Activated naive CD4-positive, alpha-beta T cell treated with anti-CD3 and anti-CD28 coated beads, Interleukin-2, amount 10 ng/mL, durations not matched to agents 7 days and 5 days (primary cell): ENCODE measurements at regions not wholly inside any gene's neighbourhood (a gene's known extent, or its start where the extent isn't known, plus 50 kb on each side); places are given as distances from the start of the nearest gene placed in this dataset.

ENCODE experiments used
- CTCF ChIA-PET: fragments of 350-600 bp; sonication (Branson Sonifier 250); formaldehyde crosslinking; loops from one replicate; lab custom pipeline; 2021; ENCODE audit warnings: antibody characterized with exemption; lab: Charles Lee
- DNase-seq: peaks from one replicate; pipeline ENCODE4 v3.0.0-alpha.2; 2020
- H3K27ac Mint-ChIP-seq: one replicate; pipeline ENCODE4 v1.8.0; 2021; ENCODE audit warnings: mild to moderate bottlenecking, moderate library complexity, mixed read lengths
- H3K27me3 Mint-ChIP-seq: one replicate; pipeline ENCODE4 v1.8.0; 2021; ENCODE audit warnings: mild to moderate bottlenecking, mixed read lengths
- H3K36me3 Mint-ChIP-seq: one replicate; pipeline ENCODE4 v1.8.0; 2021; ENCODE audit warnings: mixed read lengths
- H3K4me1 Mint-ChIP-seq: one replicate; pipeline ENCODE4 v1.8.0; 2021; ENCODE audit warnings: mixed read lengths
- H3K4me3 Mint-ChIP-seq: one replicate; pipeline ENCODE4 v1.8.0; 2021; ENCODE audit warnings: mild to moderate bottlenecking, moderate library complexity, mixed read lengths
- H3K9me3 Mint-ChIP-seq: one replicate; pipeline ENCODE4 v1.8.0; 2021; ENCODE audit warnings: mixed read lengths

GRCh38 chr9:536597-537511 lies 304.6 kb upstream of the DMRT1 start:
- Mint-ChIP-seq H3K4me3 (peak overlapping the region; percentile 65), H3K36me3 (peaks cover 28% of the 10 kb centered on the region), H3K27me3 (no peaks in the 10 kb centered on the region), H3K27ac (peak overlapping the region; percentile 93), H3K4me1 (peaks cover 42% of the 10 kb centered on the region), H3K9me3 (peaks cover 9% of the 10 kb centered on the region)
- peak; percentile 27 for DNase-seq
- CTCF ChIA-PET: interaction anchor here (1.7 kb wide), 1 partner anchor 10 kb away, joined by 3 read pairs; no protein-coding TSS in a partner anchor

DNA sequence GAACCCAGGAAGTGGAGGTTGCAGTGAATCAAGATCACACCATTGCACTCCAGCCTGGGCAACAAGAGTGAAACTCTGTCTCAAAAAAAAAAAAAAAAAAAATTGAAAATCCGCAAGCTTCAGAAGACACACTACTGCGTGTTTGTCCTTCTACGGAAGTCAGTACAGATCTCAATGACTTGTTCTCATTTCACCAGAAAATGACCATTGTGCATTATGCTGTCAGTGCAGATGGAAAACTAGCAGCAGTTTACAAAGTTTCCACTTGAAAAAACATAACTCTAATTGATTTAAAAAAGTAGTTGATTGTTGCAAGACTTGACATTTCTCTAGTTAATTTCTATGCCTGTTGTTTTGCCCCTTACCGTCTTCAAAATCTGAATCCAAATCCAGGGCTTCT lies 298.0 kb upstream of the DMRT1 start:
- CTCF ChIA-PET: no interaction called here
- Mint-ChIP-seq H3K4me1 (peaks cover 14% of the 10 kb centered on the region), H3K4me3 (no peak overlapping the region), H3K9me3 (peaks cover 9% of the 10 kb centered on the region), H3K36me3 (peaks cover 26% of the 10 kb centered on the region), H3K27me3 (no peaks in the 10 kb centered on the region), H3K27ac (no peak overlapping the region)
- DNase-seq: no peak

- peaks cover 3% of the 10 kb centered on the region for H3K9me3 Mint-ChIP-seq
- H3K4me1 Mint-ChIP-seq: peaks cover 14% of the 10 kb centered on the region
- no peak overlapping the region for H3K27ac Mint-ChIP-seq
- DNase-seq: no peak
- no peaks in the 10 kb centered on the region for H3K27me3 Mint-ChIP-seq
- no peak overlapping the region for H3K4me3 Mint-ChIP-seq
- CTCF ChIA-PET: interaction anchor here (0.5 kb wide), 1 partner anchor 15 kb away, joined by 4 read pairs; no protein-coding TSS in a partner anchor
- peaks cover 18% of the 10 kb centered on the region for H3K36me3 Mint-ChIP-seq
These were observed 296.0 kb upstream of the DMRT1 start for GRCh38 chr9:545480-545879.

- H3K9me3 Mint-ChIP-seq: no peaks in the 10 kb centered on the region
- peaks cover 14% of the 10 kb centered on the region for H3K4me1 Mint-ChIP-seq
- no peaks in the 10 kb centered on the region for H3K27me3 Mint-ChIP-seq
- DNase-seq: no peak
- no peak overlapping the region for H3K4me3 Mint-ChIP-seq
- CTCF ChIA-PET: interaction anchor here (0.9 to 1.5 kb wide), 2 partner anchors 8 to 11 kb away, joined by 3 read pairs; no protein-coding TSS in a partner anchor
- H3K36me3 Mint-ChIP-seq: peaks cover 10% of the 10 kb centered on the region
- no peak overlapping the region for H3K27ac Mint-ChIP-seq
These were observed 295.3 kb upstream of the DMRT1 start for GRCh38 chr9:546235-546634.

- CTCF ChIA-PET: interaction anchor here (0.9 to 1.5 kb wide), 2 partner anchors 9 to 11 kb away, joined by 3 read pairs; no protein-coding TSS in a partner anchor
- peaks cover 14% of the 10 kb centered on the region for H3K4me1 Mint-ChIP-seq
- DNase-seq: no peak
- H3K27me3 Mint-ChIP-seq: no peaks in the 10 kb centered on the region
- no peak overlapping the region for H3K4me3 Mint-ChIP-seq
- H3K36me3 Mint-ChIP-seq: peaks cover 8% of the 10 kb centered on the region
- H3K9me3 Mint-ChIP-seq: no peaks in the 10 kb centered on the region
- no peak overlapping the region for H3K27ac Mint-ChIP-seq
These were observed 294.7 kb upstream of the DMRT1 start for GRCh38 chr9:546797-547223.

- Mint-ChIP-seq H3K36me3 (peaks cover 8% of the 10 kb centered on the region), H3K27ac (no peak overlapping the region), H3K27me3 (no peaks in the 10 kb centered on the region), H3K4me1 (peaks cover 14% of the 10 kb centered on the region), H3K9me3 (no peaks in the 10 kb centered on the region), H3K4me3 (no peak overlapping the region)
- CTCF ChIA-PET: interaction anchor here (0.9 to 1.5 kb wide), 2 partner anchors 9 to 12 kb away, joined by 3 read pairs; no protein-coding TSS in a partner anchor
- DNase-seq: no peak
These were observed 294.2 kb upstream of the DMRT1 start for GRCh38 chr9:547314-547713.

DNA sequence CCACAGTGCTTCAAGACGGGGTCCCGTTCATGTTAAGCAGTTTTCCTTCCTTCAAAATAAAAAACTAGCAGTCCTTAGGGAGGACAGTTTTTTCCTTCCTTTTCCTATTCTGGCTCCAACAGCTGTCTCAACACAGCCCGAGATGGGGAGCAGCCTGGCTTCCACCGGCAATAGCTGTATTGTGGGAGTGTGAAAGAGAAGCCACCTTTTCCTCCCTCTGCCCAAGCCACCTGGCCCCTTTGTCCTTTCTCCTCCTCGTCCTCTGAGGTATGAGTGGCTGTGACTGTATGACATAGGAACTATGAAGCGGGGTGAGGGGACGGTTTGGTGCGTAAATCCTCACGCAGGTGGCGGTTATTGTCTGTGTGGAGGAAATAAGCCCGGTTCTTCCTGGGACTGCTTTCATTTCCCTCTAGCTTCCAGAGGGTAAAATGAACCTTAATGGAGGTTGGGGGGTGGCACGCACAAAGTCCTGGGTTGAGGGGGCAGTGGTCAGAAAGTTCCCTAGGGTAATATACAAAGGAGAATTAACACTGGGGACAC lies 292.0 kb upstream of the DMRT1 start:
- no peaks in the 10 kb centered on the region for H3K9me3 Mint-ChIP-seq
- DNase-seq: no peak
- peaks cover 14% of the 10 kb centered on the region for H3K4me1 Mint-ChIP-seq
- no peak overlapping the region for H3K27ac Mint-ChIP-seq
- no peak overlapping the region for H3K4me3 Mint-ChIP-seq
- CTCF ChIA-PET: no interaction called here
- no peaks in the 10 kb centered on the region for H3K27me3 Mint-ChIP-seq
- H3K36me3 Mint-ChIP-seq: peaks cover 4% of the 10 kb centered on the region

DNA sequence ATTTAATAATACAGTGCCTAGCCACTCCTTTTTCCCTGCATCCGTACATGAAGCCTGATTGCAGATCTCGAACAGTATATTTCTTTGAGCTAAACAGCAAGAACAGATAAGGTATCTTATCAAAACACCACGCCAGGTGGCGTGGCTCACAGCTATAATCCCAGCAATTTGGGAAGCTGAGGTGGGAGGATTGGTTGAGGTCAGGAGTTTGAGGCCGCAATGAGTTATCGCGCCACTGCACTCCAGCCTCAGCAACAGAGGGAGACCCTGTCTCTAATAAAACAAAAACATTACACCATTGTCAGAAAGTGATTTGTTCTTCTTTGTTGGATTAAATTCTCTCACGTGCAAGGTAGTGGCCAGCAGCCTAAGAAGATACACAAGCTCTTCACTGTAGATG lies 291.2 kb upstream of the DMRT1 start:
- Mint-ChIP-seq H3K27ac (no peak overlapping the region), H3K9me3 (no peaks in the 10 kb centered on the region), H3K4me3 (no peak overlapping the region), H3K4me1 (peaks cover 14% of the 10 kb centered on the region), H3K36me3 (peaks cover 4% of the 10 kb centered on the region), H3K27me3 (no peaks in the 10 kb centered on the region)
- CTCF ChIA-PET: no interaction called here
- DNase-seq: no peak

GRCh38 chr9:551986-552929 lies 289.2 kb upstream of the DMRT1 start:
- Mint-ChIP-seq H3K9me3 (no peaks in the 10 kb centered on the region), H3K36me3 (peaks cover 2% of the 10 kb centered on the region), H3K4me1 (peaks cover 5% of the 10 kb centered on the region), H3K4me3 (no peak overlapping the region), H3K27me3 (no peaks in the 10 kb centered on the region), H3K27ac (no peak overlapping the region)
- CTCF ChIA-PET: no interaction called here
- DNase-seq: no peak

- Mint-ChIP-seq H3K36me3 (no peaks in the 10 kb centered on the region), H3K27ac (no peak overlapping the region), H3K4me3 (no peak overlapping the region), H3K27me3 (no peaks in the 10 kb centered on the region), H3K9me3 (no peaks in the 10 kb centered on the region), H3K4me1 (peaks cover 14% of the 10 kb centered on the region)
- CTCF ChIA-PET: no interaction called here
- DNase-seq: no peak
These were observed 286.0 kb upstream of the DMRT1 start for GRCh38 chr9:555493-555892.

GRCh38 chr9:556199-556598 lies 285.3 kb upstream of the DMRT1 start:
- H3K36me3 Mint-ChIP-seq: no peaks in the 10 kb centered on the region
- no peak overlapping the region for H3K4me3 Mint-ChIP-seq
- CTCF ChIA-PET: interaction anchor here (1.2 kb wide), 1 partner anchor 126 kb away, joined by 3 read pairs; no protein-coding TSS in a partner anchor
- H3K27ac Mint-ChIP-seq: no peak overlapping the region
- no peak for DNase-seq
- H3K9me3 Mint-ChIP-seq: no peaks in the 10 kb centered on the region
- peaks cover 14% of the 10 kb centered on the region for H3K4me1 Mint-ChIP-seq
- H3K27me3 Mint-ChIP-seq: no peaks in the 10 kb centered on the region

- H3K9me3 Mint-ChIP-seq: no peaks in the 10 kb centered on the region
- H3K36me3 Mint-ChIP-seq: no peaks in the 10 kb centered on the region
- DNase-seq: no peak
- H3K4me1 Mint-ChIP-seq: peaks cover 14% of the 10 kb centered on the region
- no peak overlapping the region for H3K4me3 Mint-ChIP-seq
- CTCF ChIA-PET: interaction anchor here (1.2 kb wide), 1 partner anchor 125 kb away, joined by 3 read pairs; no protein-coding TSS in a partner anchor
- H3K27me3 Mint-ChIP-seq: no peaks in the 10 kb centered on the region
- H3K27ac Mint-ChIP-seq: no peak overlapping the region
These were observed 284.8 kb upstream of the DMRT1 start for GRCh38 chr9:556675-557074.

GRCh38 chr9:557601-558201 lies 283.8 kb upstream of the DMRT1 start:
- no peak for DNase-seq
- Mint-ChIP-seq H3K27ac (no peak overlapping the region), H3K27me3 (no peaks in the 10 kb centered on the region), H3K9me3 (no peaks in the 10 kb centered on the region), H3K36me3 (no peaks in the 10 kb centered on the region), H3K4me1 (peaks cover 14% of the 10 kb centered on the region), H3K4me3 (no peak overlapping the region)
- CTCF ChIA-PET: no interaction called here
